Neural cell (in vitro differentiated cells): ENCODE measurements at regions not wholly inside any gene's neighbourhood (a gene's known extent, or its start where the extent isn't known, plus 50 kb on each side); places are given as distances from the start of the nearest gene placed in this dataset.

Experiments used
- H2AFZ ChIP-seq: fragments of 200-600, 300-800 bp; sonication (generic), shearing (Covaris generic); 2 replicates; pipeline ENCODE4 v1.6.0; 2014; ENCODE audit warnings: low read depth, mild to moderate bottlenecking, antibody characterized with exemption, low read length, moderate library complexity
- H3F3A ChIP-seq: fragments of 200-600 bp; shearing (Covaris generic); 2 replicates; pipeline ENCODE4 v1.6.1; 2016; ENCODE audit warnings: mild to moderate bottlenecking, moderate library complexity, mixed read lengths, antibody characterized with exemption, low read length; ENCODE audit not compliant: insufficient read depth, poor library complexity, severe bottlenecking
- H3K27ac ChIP-seq: fragments of 200-600, 300-800 bp; sonication (generic), shearing (Covaris generic); 2 replicates; pipeline ENCODE4 v1.5.1; 2014; ENCODE audit warnings: mild to moderate bottlenecking, low read length, moderate library complexity
- H3K27me3 ChIP-seq: fragments of 300-800, 200-600 bp; sonication (generic), shearing (Covaris generic); 2 replicates; pipeline ENCODE4 v1.6.0; 2014; ENCODE audit warnings: mild to moderate bottlenecking, low read depth, low read length, moderate library complexity; ENCODE audit not compliant: insufficient read depth
- H3K36me3 ChIP-seq: fragments of 300-800, 200-600 bp; sonication (generic), shearing (Covaris generic); 2 replicates; pipeline ENCODE4 v1.5.1; 2014; ENCODE audit warnings: mild to moderate bottlenecking, antibody characterized with exemption, low read length, moderate library complexity; ENCODE audit not compliant: insufficient read depth
- H3K4me2 ChIP-seq: fragments of 300-800, 200-600 bp; sonication (generic), shearing (Covaris generic); 2 replicates; pipeline ENCODE4 v1.6.0; 2014; ENCODE audit warnings: mild to moderate bottlenecking, low read length
- H3K4me3 ChIP-seq: fragments of 300-800, 200-600 bp; sonication (generic), shearing (Covaris generic); 2 replicates; pipeline ENCODE4 v1.5.1; 2014; ENCODE audit warnings: mild to moderate bottlenecking, low read length, moderate library complexity
- H3K79me2 ChIP-seq: fragments of 200-600 bp; shearing (Covaris generic); replicated peaks from 2 replicates; pipeline ENCODE4 v1.6.0; 2014; ENCODE audit warnings: mild to moderate bottlenecking, low read length, moderate library complexity; ENCODE audit not compliant: insufficient read depth
- H3K9ac ChIP-seq: fragments of 300-800, 200-600 bp; sonication (generic), shearing (Covaris generic); 2 replicates; pipeline ENCODE4 v1.6.1; 2016; ENCODE audit warnings: mild to moderate bottlenecking, low read length, mixed read lengths
- H3K9me2 ChIP-seq: fragments of 200-600 bp; shearing (Covaris generic); 2 replicates; pipeline ENCODE4 v1.6.1; 2016; ENCODE audit warnings: mild to moderate bottlenecking, low read length, mixed read lengths; ENCODE audit not compliant: insufficient read depth
- H3K9me3 ChIP-seq: fragments of 200-600, 300-800 bp; sonication (generic), shearing (Covaris generic); 2 replicates; pipeline ENCODE4 v1.6.1; 2016; ENCODE audit warnings: mild to moderate bottlenecking, mixed run types, low read length, moderate library complexity, mixed read lengths
- H4K20me1 ChIP-seq: fragments of 200-600 bp; shearing (Covaris generic); 2 replicates; pipeline ENCODE4 v1.6.1; 2016; ENCODE audit warnings: mild to moderate bottlenecking, mixed run types; ENCODE audit not compliant: insufficient read depth
- CTCF ChIP-seq: fragments of 450-650 bp; IDR thresholded peaks from 2 replicates; pipeline ENCODE4 v1.5.1; 2014; ENCODE audit warnings: antibody characterized with exemption, mild to moderate bottlenecking, moderate library complexity; ENCODE audit not compliant: poor library complexity, severe bottlenecking
- EP300 ChIP-seq: fragments of 450-650 bp; conservative IDR thresholded peaks from 2 replicates; pipeline ENCODE4 v1.6.1; 2014; ENCODE audit warnings: antibody characterized with exemption, mild to moderate bottlenecking, moderate library complexity; ENCODE audit not compliant: poor library complexity, severe bottlenecking
- EZH2 ChIP-seq: fragments of 200-600, 300-800 bp; shearing (Covaris generic), sonication (generic); IDR thresholded peaks from 2 replicates; pipeline ENCODE4 v1.6.1; 2014; ENCODE audit warnings: antibody characterized with exemption, low read length, borderline replicate concordance, mild to moderate bottlenecking; ENCODE audit not compliant: insufficient read depth, poor library complexity, severe bottlenecking
- MXI1 ChIP-seq: fragments of 450-650 bp; conservative IDR thresholded peaks from 2 replicates; pipeline ENCODE4 v1.6.1; 2014; ENCODE audit warnings: antibody characterized with exemption, mild to moderate bottlenecking; ENCODE audit not compliant: poor library complexity, severe bottlenecking
- POLR2AphosphoS5 ChIP-seq: IDR thresholded peaks from 2 replicates; pipeline ENCODE4 v1.6.1; 2012
- RAD21 ChIP-seq: fragments of 450-650 bp; conservative IDR thresholded peaks from 2 replicates; pipeline ENCODE4 v1.6.1; 2014; ENCODE audit warnings: antibody characterized with exemption, mild to moderate bottlenecking, moderate library complexity
- REST ChIP-seq: IDR thresholded peaks from 2 replicates; pipeline ENCODE4 v1.6.1; 2012; ENCODE audit warnings: borderline replicate concordance
- SMC3 ChIP-seq: fragments of 450-650 bp; conservative IDR thresholded peaks from 2 replicates; pipeline ENCODE4 v1.6.1; 2014; ENCODE audit warnings: antibody characterized with exemption, mild to moderate bottlenecking, moderate library complexity; ENCODE audit not compliant: poor library complexity
- TAF1 ChIP-seq: IDR thresholded peaks from 2 replicates; pipeline ENCODE4 v1.6.1; 2012; ENCODE audit warnings: low read depth

- no peak overlapping the region for H2AFZ ChIP-seq
- H3K27ac ChIP-seq: no peak overlapping the region
Observed at GRCh38 chr2:125405816-125406215, 1250.1 kb upstream of the GYPC start.

GRCh38 chr2:125408874-125409538 lies 1247.0 kb upstream of the GYPC start:
- no peaks in the 10 kb centered on the region for H3K36me3 ChIP-seq
- H3K9me3 ChIP-seq: no peaks in the 10 kb centered on the region
- no peaks in the 10 kb centered on the region for H3K79me2 ChIP-seq
- no peak for TF ChIP-seq MXI1
- no peak overlapping the region for H2AFZ ChIP-seq
- no peak overlapping the region for H3K9ac ChIP-seq
- H3K9me2 ChIP-seq: peaks cover 4% of the 10 kb centered on the region
- H3F3A ChIP-seq: no peaks in the 10 kb centered on the region
- H3K4me3 ChIP-seq: no peak overlapping the region
- H3K4me2 ChIP-seq: no peak overlapping the region
- no peaks in the 10 kb centered on the region for H4K20me1 ChIP-seq
- H3K27me3 ChIP-seq: no peaks in the 10 kb centered on the region
- H3K27ac ChIP-seq: no peak overlapping the region

More at GRCh38 chr2:125405816-125406215, 1250.1 kb upstream of the GYPC start:
- peaks cover 4% of the 10 kb centered on the region for H3K9me2 ChIP-seq
- no peaks in the 10 kb centered on the region for H3K27me3 ChIP-seq
- no peaks in the 10 kb centered on the region for H3K36me3 ChIP-seq
- no peaks in the 10 kb centered on the region for H3K79me2 ChIP-seq
- H3K9me3 ChIP-seq: no peaks in the 10 kb centered on the region
- no peaks in the 10 kb centered on the region for H4K20me1 ChIP-seq
- no peak overlapping the region for H3K9ac ChIP-seq
- no peak overlapping the region for H3K4me2 ChIP-seq
- H3K4me3 ChIP-seq: no peak overlapping the region
- no peaks in the 10 kb centered on the region for H3F3A ChIP-seq
- no peak for TF ChIP-seq CTCF
- no peak for TF ChIP-seq TAF1
- no peak for TF ChIP-seq RAD21
- no peak for TF ChIP-seq EZH2
- TF ChIP-seq REST: no peak
- no peak for TF ChIP-seq POLR2AphosphoS5
- TF ChIP-seq MXI1: no peak
- TF ChIP-seq SMC3: no peak
- no peak for TF ChIP-seq EP300
